ENCODE measurements at regions not wholly inside any gene's neighbourhood (a gene's known extent, or its start where the extent isn't known, plus 50 kb on each side); places are given as distances from the start of the nearest gene placed in this dataset.

GRCh38 chr14:36405589-36406274 is 85.3 kb upstream of the MBIP start:
- DNase-seq: no peak
- no peak overlapping the region for H3K4me3 ChIP-seq
- H3K36me3 ChIP-seq: no peaks in the 10 kb centered on the region
- no peak for ATAC-seq
- no peak for TF ChIP-seq POLR2A (IDR thresholded peaks at IDR 0.05)
- no peak for TF ChIP-seq CTCF (IDR thresholded peaks at IDR 0.05)
- H3K9me3 ChIP-seq: no peaks in the 10 kb centered on the region
- WGBS, 4 donors: 84 to 91% (median 88%) methylated on average over 1 of the region's 1 CpG
- no peaks in the 10 kb centered on the region for H3K4me1 ChIP-seq
- H3K27me3 ChIP-seq: no peaks in the 10 kb centered on the region
- intact Hi-C loops (cut with DNase I): no loop called here
- H3K27ac ChIP-seq: no peak overlapping the region

GRCh38 chr14:36402867-36403266 is 82.4 kb upstream of the MBIP start:
- Histone ChIP-seq H3K4me3 (no peak overlapping the region), H3K27me3 (no peaks in the 10 kb centered on the region), H3K4me1 (no peaks in the 10 kb centered on the region), H3K27ac (no peak overlapping the region), H3K36me3 (no peaks in the 10 kb centered on the region), H3K9me3 (no peaks in the 10 kb centered on the region)
- WGBS, 4 donors: 63 to 71% (median 66%) methylated on average over 2 of the region's 2 CpGs
- TF ChIP-seq CTCF (IDR thresholded peaks at IDR 0.05) (no peak), POLR2A (IDR thresholded peaks at IDR 0.05) (no peak)
- no peak for DNase-seq
- intact Hi-C loops (cut with DNase I): no loop called here
- ATAC-seq: no peak

GRCh38 chr14:36398463-36399291 is 78.2 kb upstream of the MBIP start:
- no peak for TF ChIP-seq CTCF (IDR thresholded peaks at IDR 0.05)
- TF ChIP-seq POLR2A (IDR thresholded peaks at IDR 0.05): no peak
- DNase-seq: no peak
- H3K27ac ChIP-seq: no peak overlapping the region
- no peaks in the 10 kb centered on the region for H3K27me3 ChIP-seq
- H3K36me3 ChIP-seq: no peaks in the 10 kb centered on the region
- intact Hi-C loops (cut with DNase I): no loop called here
- no peak overlapping the region for H3K4me3 ChIP-seq
- WGBS, 4 donors: 76 to 80% (median 77%) methylated on average over 5 of the region's 5 CpGs
- ATAC-seq: no peak
- peaks cover 0 to 5% (median 0%) of the 10 kb centered on the region in 12 donors for H3K9me3 ChIP-seq
- peaks cover 0 to 5% (median 0%) of the 10 kb centered on the region in 12 donors for H3K4me1 ChIP-seq

GRCh38 chr14:36397357-36397756 is 76.9 kb upstream of the MBIP start:
- DNase-seq (no peak), ATAC-seq (no peak)
- intact Hi-C loops (cut with DNase I): no loop called here
- Histone ChIP-seq H3K9me3 (peaks cover 0 to 5% (median 0%) of the 10 kb centered on the region in 12 donors), H3K27me3 (no peaks in the 10 kb centered on the region), H3K4me3 (no peak overlapping the region), H3K4me1 (peaks cover 0 to 5% (median 0%) of the 10 kb centered on the region in 12 donors), H3K27ac (no peak overlapping the region), H3K36me3 (no peaks in the 10 kb centered on the region)
- TF ChIP-seq CTCF (IDR thresholded peaks at IDR 0.05) (no peak), POLR2A (IDR thresholded peaks at IDR 0.05) (no peak)

All from heart left ventricle (tissue), 16 donors.